Cardiac septum (tissue), 1 donor: ENCODE measurements at regions not wholly inside any gene's neighbourhood (a gene's known extent, or its start where the extent isn't known, plus 50 kb on each side); places are given as distances from the start of the nearest gene placed in this dataset.
"Not testable (repeated sequence)": the region's sequence is repeated elsewhere in the genome, so short reads cannot be mapped to it uniquely, and the experiment has no call there.

ENCODE experiments used
- DNase-seq: peaks from one replicate; pipeline ENCODE4 v3.0.0-alpha.2; 2020; ENCODE audit warnings: low spot score
- intact Hi-C: fragments of 100-400 bp; cut with DNase I; formaldehyde crosslinking; loops from one replicate; pipeline ENCODE4 v1.14.0; 2022
- donor health status: DM: no; HTN: no; CAD: no.

DNA sequence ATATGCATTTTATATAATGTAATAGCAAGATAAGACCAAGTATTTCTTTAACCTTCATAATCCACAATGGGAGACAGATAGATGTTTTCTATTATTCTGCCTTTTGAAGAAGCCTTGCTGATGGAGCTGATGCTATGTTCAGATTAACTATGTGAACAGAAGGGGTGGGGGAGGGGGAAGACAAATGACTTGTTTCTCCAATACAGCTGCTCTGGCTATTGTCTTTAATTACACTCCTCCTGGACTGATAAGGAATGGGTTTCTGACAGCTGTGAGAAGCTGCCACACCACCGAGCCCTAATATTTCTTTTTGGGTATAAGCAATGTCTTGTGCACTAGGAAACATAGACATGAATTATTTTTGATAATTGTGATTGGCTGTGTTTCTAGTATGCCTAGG lies 62.0 kb downstream of the CAVIN4 start:
- intact Hi-C loops = no loop called here
- DNase-seq = no peak

DNA sequence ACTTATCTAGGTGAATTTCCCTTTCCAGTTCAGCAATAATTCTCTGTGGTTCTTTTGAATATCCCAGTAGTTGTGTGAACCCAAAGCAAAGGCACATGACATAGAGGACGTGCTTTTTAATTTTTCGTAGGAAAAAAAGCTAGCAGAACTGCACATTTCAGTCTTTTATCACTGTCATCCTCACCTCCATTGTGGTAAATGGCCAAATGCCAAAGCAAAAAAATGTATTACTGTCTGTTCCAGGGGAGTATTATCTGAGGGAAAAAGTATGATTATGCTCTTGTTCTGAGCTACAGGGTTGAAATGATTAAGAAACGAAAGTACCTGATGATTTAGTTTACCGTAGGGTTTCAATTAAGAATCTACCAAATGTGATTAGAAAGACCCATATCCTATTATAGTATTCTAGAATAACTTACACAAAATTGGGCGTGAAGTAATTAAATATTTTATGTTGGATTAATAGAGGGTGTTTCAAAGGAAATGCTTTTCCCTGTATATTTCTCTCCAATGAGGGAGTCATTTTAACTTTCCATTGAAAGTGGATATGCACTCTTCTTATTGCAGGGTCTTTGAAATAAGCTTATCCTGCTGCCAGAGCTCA lies 62.7 kb downstream of the CAVIN4 start:
- DNase-seq = no peak
- intact Hi-C loops = no loop called here

DNA sequence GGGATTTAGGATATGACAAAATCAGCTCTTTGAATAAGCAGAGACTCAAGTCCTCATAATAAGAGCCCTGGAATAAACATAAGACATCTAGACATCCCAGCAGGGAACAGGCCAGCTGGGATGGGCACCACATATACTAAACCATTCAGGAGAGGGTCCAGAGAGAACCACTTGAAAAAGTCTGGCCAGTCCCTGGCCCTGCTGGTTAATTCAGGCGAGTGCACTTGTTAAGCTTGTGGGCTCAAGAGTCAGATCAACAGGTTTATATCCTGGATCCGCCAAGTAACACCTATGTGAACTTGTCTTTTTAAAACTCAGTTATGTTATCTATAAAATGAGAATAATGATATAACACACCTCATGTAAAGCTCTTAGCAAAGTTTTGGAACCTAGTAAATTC lies 63.3 kb downstream of the CAVIN4 start:
- intact Hi-C loops = no loop called here
- DNase-seq = no peak

DNA sequence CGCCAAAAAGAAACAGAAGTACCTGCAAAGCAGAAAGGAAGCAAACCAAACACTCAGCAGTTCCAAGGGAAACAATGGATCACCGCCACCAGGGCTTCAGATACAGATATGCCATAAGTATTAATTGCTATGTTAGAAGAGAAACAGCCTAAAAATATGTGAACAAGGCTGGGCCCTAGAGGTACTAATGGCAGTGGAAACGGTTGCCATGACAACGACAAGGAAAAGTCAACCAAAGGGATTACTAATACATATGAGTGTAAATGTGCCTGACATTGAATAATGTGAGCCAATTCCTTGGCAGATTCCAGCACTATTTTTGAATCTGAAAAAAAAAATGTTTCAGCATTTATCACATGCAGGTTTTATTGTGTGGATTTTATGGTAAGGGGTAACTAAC lies 75.0 kb downstream of the CAVIN4 start:
- intact Hi-C loops = no loop called here

DNA sequence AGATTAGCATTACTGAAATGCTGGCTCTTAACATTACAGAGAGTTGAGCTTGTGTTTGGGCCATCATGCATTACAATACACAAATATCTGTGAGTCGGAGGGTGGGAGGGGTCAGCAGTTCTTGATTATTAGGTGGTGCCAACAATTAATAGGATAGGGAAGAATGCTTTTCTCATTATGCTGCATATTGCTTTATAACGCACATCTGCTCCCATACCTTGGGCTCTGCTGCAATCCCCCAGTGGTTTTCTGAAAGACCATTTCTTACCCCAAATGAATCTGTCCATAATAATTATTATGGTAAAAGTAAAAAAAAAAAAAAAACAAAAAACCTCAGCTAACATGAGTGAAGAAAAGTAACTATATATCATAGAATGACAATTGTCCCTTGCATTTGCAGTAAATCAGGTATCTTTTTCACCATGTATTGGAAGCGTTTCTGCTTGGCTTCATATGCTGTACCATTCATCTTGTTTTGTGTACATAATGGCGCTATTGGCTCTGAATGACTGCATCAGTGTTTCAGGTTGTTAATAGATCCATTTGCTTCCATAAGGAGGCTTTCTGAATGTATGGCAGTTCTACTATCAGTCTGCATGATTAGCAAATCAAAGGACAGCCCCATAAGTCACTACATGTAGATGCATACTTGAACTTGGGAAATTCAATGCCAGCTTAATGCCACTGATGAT lies 75.9 kb downstream of the CAVIN4 start:
- intact Hi-C loops = no loop called here
- DNase-seq = no peak

More for the DNA sequence above, 75.0 kb downstream of the CAVIN4 start:
- no peak for DNase-seq

DNA sequence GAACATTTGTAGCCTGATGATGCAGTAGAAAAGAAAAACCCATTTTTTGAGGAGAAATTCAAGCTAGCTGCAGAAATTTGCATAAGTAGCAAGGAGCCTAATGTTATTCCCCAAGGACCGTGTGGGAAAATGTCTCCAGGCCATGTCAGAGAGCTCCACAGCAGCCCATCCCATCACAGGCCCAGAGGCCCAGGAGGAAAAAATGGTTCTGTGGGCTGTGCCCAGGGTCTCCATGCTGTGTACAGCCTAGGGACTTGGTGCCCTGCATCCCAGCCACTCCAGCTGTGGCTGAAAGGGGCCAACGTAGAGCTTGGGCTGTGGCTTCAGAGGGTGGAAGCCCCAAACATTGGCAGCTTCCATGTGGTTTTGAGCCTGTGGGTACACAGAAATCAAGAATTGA lies 79.0 kb downstream of the CAVIN4 start:
- DNase-seq, intact Hi-C loops: not testable (repeated sequence)

DNA sequence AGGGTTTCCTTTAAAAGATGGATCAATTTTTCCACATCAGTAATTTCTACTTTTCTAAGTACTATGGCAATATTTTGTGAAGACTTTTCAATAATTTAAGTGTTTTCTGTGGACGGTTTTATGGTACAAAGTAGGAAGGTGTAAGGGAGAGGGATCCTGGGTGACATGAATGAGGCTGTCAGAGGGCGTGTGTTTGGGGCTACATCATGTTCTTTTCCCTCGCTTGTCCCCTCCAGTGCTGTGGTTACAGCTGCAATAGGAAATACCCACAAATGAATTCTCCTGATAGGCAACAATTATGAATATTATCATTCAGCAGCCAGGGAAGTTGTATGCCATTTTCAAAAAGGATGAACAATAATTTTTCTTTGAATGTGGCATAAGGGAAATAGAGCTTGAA lies 83.8 kb downstream of the CAVIN4 start:
- DNase-seq = no peak
- intact Hi-C loops = no loop called here

DNA sequence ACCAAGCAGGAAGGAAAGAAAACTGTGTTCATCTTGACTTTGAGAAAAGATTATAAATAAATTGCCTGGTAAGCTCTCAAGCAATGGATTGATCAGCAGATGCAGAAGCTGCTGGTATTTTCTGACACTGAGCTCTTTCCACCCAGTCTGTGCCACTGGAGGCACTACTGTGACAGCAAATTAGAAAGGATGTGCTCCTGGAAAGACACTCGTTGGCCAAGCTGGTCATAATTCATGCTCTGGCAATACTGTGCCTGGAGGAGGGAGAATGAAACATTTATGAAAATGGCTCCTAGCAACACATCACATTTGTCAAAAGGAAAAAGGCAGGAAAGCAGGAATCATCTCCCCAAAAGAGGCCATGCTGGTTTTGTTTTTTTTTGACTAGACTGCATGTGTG lies 84.2 kb downstream of the CAVIN4 start:
- intact Hi-C loops = no loop called here
- DNase-seq = no peak

DNA sequence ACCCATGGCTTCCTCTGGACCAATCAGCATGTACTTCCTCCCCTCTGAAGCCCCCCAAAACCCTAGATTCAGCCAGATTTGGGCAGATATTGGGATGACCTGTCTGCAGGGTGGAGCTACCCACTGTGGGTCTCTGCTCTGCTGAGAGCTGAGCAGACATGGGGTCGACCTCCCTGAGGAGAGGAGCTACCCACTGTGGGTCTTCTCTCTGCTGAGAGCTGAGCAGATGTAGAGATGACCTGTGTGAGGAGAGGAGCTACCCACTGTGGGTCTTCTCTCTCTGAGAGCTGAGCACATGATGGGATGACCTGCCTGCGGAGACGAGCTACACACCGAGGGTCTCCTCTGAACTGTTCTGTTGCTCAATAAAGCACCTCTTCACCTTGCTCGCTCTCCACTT lies 89.6 kb downstream of the CAVIN4 start:
- no peak for DNase-seq
- intact Hi-C loops = no loop called here

DNA sequence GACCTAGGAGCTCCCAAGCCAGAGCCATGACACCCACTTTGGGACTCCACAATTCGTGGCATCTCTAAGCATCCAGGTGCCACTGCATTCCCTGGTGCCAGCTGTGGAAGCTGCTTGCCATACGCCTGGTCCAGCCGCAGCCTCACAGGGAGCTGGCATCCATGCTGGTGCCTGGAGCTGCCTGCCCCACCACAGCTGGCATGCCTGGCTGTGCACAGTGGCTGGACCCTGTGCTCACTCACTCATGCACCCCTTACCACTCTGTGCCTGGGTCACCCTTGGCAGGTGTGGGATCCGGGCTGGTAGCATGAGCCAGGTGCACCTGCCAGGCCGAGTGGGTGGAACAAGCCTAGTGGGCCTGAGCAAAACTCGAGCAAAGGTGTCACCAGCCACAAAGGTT lies 90.1 kb downstream of the CAVIN4 start:
- DNase-seq = no peak
- intact Hi-C loops = no loop called here

DNA sequence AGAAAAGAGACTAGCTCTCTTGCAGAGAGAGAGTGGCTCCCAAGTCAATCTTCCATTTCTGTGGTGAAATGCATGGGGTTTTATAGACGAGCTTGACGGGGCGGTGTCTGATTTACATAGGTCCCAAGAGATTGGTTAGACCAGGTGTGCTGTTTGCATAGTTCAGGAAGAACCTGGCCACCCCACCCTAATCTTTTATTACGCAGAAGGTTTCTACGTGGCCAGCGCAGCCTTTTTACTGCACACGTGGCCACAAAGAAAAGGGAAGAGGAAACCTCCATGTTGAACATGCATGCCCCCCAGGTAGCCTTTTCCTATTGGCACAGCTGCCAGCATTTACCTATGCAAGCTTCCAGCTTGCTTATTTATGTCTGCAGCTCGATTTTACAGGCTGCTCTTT lies 92.1 kb downstream of the CAVIN4 start:
- intact Hi-C loops = no loop called here
- no peak for DNase-seq

DNA sequence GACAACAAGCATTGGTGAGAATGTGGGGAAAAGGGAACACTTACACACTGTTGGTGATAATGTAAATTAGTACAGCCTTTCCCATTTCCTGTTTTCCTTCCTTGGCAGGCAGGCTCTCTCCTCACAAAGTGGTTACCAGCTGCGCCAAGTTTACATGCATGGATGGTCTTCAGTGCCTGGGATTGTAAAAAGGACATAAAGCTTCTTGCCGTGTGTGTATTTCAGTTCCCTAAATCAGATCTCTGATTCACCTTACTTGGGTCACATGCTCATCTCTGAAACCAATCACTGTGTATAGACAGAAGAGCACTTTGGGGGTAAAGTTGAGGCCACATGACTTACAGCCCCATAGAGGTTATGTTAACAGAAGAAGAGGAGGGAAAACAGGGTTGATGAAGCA lies 92.8 kb downstream of the CAVIN4 start:
- no peak for DNase-seq

DNA sequence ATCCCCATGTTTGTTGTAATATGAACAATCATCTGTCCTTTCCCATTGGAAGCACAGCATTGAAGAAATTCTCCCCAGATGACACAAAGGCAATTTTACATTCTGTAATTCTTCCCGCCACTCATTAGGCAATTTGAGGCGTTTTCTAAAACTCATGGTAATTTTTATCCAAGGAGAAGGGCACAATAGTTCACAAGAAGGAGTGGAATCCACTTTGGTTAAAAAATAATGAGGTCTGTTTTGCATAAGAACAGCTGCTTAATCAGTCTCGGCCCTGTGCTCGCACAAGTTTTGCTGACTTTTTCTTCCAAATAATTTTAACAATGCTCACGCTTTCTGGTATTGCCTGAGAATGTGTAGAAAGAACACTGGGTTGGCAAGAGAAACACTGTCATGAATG lies 94.0 kb downstream of the CAVIN4 start:
- intact Hi-C loops = no loop called here
- DNase-seq = no peak

More for the DNA sequence above, 92.8 kb downstream of the CAVIN4 start:
- intact Hi-C loops = no loop called here

DNA sequence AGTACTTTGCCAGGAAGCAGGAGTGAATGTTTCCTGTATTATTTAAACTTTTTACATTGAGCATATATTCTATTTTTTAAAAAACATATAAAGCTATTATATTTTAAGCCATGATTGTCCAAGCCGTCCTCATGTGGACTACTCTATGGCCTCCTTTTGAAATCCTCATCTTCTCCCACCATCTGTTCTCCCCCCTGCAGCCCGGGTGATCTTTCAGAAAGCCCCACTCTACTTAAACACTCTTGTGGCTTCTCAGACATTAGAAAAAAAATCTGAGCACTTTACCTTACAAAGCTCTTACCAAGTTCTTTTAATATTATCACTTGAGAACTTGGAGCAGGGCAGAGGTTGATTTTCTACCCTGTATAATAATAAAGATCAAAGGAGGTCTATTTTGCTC lies 95.4 kb downstream of the CAVIN4 start:
- no peak for DNase-seq

DNA sequence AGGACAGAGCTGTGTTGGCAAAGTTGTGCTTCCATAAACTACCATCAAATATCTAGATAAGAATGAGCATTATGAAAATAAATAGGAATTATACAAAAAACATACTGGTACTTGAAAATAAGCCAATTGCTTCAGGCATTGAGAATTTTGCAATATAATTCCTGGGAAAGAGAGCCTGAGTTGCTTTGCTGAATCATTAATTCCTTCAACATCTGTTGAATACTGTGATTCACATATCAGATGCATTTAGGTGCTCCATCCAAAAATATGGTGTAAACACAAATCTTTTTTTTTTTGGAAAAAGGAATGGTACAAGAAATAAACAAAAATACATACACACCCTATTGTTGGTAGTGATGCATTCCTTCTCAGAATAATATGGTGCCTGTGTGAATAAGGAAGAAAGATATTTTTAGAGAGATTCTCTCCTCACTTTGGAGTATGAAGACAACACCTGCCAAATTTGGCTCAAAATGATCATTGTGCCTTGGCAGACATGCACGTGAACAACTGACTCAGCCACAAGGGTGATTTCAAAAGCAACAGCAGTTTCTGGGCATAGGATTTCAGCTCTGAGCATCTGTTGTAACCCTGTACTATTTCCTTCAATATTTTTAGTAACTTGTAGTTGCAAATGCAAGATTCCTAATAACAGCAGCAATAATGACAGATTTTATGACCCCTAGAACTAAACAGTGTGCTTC lies 96.7 kb downstream of the CAVIN4 start:
- intact Hi-C loops = no loop called here
- DNase-seq = no peak

More for the DNA sequence above, 95.4 kb downstream of the CAVIN4 start:
- intact Hi-C loops = no loop called here

DNA sequence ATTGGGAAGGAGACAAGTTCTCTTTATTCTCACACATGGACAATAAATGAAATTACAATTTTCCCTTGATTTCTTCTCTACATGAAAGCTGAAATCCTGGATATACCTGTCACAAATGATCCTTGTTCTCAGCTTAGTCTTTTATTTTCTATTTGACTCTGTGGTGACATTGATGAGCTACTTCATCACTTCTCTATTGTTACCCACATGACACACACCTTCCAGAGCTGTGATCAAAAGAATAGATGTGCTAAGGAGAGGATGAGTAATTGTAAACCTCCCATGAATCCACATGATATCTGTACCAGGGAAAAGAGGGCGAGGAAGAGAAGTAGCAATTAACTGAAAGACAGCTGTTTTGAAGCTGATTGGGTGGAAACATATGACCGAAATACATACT lies 102.0 kb downstream of the CAVIN4 start:
- intact Hi-C loops = no loop called here
- no peak for DNase-seq

DNA sequence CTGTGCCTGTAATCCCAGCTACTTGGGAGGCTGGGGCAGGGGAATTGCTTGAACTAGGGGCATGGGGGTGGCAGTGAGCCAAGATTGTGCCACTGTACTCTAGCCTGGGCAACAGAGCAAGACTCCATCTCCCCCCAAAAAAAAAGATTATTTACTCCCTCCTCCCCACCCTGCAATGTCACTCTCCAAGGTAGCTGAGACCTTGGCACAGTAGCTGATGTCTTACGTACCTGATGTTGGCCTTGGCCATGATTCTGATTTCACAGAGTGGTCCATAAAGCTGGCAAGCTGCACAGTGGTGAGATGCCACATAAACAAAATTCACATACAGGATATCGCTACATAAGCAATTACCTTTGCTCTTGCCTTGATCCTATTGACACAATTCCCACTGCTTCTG lies 108.5 kb downstream of the CAVIN4 start:
- DNase-seq = no peak
- intact Hi-C loops = no loop called here

DNA sequence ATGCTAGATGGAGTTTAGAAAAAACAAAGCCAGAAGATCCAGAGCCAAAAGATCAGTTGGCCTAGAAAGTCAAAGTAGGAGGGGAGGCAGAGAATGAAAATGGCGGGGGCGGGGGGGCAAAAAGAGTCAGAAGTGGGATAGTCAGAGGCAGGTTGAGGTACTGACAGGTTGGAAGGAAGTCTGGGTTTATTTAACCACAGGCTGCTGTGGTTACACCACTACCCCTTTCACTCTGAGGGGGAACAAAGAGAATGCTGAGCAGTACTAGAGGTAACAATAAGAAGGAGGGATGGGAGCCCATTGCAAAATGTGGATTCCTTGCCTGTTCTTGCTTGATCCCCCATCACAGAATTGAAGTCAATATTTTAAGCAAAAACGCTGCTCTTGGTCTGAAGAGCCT lies 111.8 kb downstream of the CAVIN4 start:
- intact Hi-C loops = no loop called here
- no peak for DNase-seq

DNA sequence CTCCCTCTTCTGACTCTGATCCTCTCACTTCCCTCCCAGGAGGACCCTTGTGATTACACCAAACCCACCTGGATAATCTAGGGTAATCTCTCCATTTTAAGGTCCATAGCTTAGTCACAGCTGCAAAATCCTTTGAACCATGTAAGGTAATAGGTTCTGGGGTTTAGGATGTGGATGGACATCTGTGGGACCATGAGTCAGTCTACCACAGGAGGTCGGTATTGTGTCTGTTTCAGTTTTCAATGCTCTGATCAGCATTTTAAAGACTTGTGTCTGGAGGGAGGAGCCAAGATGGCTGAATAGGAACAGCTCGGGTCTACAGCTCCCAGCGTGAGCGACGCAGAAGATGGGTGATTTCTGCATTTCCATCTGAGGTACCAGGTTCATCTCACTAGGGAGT lies 112.6 kb downstream of the CAVIN4 start:
- DNase-seq = no peak
- intact Hi-C loops = no loop called here

DNA sequence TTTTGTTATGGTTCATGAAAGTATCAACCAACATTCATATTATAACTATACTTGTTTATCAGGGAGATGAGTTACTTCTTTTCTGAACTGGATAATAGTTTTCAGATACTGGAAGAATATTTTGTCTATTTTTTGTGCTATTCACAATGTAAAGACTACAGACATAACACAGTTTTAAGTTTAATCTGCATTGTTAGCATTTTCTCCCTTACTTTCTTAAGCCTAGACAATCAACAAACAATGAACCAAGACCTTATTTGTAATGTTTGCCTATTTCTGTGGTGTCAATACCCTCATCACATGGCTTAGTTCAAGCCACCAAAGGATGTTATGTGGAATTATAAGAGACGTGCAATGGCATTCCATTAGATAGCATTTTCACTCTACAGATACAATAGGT lies 119.5 kb downstream of the CAVIN4 start:
- intact Hi-C loops = no loop called here
- no peak for DNase-seq

DNA sequence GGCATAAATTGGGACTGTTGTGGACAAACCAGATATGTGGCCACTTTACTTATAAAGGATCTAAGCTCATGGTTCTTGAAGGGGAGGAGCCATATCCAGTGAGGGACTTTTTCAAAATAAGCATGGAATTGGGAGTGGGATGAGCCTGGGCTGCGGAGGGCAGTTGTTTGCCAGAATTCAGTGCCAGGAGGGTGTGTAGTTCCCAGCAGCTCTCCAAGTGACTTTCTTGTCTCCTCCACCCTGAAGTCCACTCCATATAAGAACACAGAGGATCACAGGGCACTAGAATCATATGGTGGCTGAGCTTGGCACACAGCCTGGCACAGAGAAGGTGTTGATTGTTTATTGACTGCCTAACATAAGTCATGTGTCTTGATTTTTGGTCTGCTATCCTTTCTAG lies 121.1 kb downstream of the CAVIN4 start:
- intact Hi-C loops = no loop called here
- DNase-seq = no peak
